ENCODE measurements at regions not wholly inside any gene's neighbourhood (a gene's known extent, or its start where the extent isn't known, plus 50 kb on each side); places are given as distances from the start of the nearest gene placed in this dataset.

DNA sequence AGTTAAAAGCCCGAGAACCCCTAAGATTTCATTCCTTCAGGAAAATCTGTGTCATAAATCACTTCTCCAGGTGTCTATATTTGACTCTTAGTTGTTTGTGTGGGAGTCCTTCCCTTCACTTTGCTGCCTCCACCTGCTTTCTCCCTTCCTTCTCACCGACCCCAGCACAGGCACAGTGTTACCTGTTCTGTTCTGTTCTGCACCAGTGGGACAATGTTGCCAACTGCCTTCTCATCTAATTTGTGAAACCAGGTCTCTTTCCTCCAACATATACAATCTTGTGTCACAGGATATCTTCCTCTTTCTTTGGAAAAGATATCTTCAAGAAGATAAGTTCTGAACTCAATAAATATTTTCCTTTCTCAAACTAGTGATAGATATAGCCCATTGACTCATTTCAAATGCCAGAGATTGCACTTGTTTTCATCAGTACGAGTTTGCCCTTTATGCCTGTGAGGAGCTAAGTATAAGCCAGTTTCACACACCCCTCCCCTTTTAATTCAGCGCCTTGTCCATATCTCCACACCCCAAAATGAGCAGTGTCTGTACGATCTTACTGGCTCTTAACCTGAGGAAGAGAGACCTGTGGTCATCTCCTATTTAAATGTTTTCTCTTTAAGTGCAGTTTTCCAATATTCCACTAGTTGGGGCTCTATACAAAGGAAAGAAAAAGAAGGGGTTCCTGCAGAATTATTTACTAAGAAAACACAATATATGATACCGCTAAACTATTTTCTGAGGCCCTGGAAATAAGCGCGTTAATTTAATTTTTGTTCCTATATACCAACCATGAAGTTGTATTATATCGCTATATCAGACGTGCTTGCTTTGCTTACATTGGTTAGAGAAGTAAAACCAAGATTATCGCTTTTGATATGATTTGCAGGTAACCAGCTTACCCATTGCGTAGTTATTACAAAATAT lies 81.6 kb upstream of the PREP start:
- peak; percentile 38 for DNase-seq

DNA sequence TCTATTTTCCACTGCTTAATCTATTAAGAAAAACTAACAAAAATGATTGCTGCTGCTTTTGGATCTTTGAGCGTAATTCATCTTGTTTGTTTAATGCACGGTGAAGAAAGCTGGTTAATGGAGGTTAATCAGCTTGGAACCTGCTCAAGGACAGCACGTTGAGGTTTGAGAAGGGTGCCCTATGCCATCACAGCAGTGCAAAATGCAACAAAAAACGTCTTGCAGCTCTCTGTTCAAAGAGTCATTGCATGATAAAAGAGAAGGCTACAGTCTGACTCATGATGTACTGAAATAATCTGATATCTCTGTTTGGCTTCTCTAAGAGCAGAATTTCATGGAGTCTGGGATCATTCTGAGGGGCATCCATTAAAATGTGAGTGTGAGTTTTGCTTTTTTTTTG lies 80.6 kb upstream of the PREP start:
- no peak for DNase-seq

DNA sequence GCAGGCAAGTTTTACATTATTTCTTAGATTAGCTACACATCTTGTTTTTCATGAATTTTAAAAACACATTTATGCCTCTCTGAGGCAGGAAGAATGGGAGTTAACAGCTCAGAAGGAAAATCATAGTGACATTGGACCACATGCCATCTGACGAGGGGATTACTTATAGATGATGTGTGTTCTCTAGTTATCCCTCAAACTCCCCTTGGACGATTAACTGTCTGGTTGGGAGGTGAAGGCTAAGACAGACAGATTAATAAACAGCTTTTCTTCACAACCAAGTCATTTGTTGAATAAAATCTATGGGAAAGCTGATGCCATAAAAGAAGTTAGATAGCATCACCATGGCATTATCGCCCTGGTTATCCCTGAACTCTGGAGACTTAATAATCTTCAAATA lies 80.0 kb upstream of the PREP start:
- DNase-seq, result no peak

DNA sequence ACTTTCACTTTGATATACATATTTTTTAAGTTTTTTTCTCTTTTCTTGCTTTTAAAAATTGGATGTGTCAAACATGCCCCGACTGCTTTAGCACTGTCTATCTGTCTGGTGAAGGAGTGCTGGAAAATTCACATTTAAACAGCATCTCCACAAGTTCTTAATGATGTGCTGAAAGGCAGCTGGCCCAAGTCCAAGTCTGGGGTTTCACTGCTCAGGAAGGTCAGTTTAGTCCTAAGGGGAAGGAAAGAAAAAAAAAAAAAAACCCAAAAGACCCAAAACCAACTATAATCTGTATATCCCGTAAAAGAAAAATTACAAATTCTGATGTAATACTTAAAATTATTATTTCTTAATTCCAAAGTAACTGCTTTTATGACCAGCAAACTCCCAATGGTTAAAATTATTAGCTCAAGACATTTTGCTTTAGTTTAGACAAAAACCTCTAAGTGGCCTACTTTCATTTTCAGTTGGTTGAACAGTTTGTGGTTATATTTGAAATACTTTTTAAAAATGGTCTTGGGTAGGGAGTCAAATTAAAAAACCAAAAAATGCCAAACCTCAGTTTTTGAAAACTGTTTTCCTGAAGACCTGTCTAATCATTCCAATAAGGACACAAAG lies 79.5 kb upstream of the PREP start:
- DNase-seq, result peak; percentile 24

DNA sequence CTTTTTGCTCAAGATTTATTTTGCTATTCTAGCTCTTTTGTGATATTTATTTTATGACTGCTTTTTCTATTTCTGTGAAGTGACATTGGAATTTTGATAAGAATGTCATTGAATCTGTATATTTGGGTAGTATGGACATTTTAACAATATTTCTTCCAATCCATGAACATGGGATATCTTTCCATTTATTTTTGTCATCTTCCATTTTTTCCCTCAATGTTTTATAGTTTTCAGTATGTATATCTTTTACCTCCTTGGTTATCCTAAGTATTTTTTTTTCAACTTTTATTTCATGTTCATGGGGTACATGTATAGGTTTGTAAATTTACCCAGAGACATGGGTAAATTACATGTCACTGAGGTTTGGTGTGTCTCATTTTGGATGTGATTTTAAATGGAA lies 74.1 kb upstream of the PREP start:
- DNase-seq, result no peak

DNA sequence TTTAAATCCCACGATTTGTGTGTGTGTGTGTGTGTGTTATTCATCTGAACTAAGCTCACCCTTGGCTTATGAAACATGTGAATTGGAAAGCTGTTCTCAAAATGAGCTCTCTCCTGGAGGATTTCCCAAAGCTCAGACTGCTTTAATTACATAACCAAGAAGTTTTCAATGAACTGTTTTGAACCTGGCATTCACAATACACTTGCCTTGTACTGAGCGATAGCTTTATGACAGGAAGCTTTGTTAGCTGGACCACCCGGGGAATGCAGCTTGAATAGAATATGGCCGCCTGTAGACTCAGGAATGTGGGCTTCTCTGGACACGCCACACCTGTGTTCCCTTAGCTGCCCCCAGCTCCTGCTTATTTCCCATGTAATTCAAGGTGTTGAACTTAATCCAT lies 71.4 kb upstream of the PREP start:
- no peak for DNase-seq

DNA sequence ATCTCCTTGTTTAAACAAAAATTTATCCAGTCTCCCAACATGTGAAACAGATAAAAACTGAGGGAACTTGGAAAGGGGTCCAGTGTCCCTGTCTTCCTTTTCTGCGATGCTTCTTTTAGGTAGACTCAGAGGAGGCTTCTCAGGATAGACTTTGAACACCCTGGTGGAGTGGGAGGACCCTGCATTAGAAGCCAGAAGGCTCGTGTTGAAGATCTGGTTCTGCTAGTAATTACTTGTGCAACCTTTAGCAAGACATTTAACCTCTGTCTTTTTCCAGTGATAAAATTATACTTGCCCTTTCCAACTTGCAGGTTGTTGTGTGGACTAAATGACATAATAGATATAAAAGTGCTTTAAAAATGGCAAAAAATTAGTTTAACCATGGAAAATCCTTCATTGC lies 67.1 kb upstream of the PREP start:
- DNase-seq, result no peak

DNA sequence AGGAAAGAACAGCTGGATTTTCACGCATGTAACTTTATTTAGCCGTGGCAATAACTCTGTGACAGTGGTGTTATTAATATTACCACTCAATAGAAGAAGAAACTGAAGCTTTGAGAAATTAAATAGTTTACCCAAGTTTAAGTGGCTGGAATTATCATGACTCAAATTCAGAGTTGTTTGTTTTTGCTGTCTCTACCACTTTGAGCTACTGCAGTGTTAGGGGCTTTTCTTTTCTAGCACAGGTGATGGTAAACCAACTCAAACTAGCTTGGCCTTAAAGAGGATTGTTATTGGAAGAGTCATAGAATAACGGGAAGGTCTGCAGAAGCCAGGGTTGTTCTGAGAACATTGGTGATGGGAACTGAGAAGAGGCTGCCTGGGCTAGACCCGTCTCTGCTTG lies 66.0 kb upstream of the PREP start:
- no peak for DNase-seq

DNA sequence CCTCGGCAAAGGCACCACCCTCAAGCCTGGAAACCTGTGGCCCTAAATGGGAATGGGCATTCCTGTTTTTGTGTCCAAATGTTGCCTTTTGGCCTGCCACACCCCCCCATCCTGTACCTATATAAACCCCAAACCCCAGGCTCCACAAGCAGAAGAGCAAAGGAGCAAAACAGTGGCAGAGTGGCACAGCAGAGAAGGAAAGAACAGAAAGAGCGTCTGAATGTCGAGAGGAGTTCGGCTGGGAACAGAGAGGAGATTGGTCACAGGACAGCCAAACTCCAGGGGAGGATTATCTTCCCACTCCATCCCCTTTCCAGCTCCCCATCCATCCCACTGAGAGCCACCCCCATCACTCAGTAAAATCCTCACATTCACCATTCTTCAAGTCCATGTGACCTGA lies 58.0 kb upstream of the PREP start:
- DNase-seq, result no peak

DNA sequence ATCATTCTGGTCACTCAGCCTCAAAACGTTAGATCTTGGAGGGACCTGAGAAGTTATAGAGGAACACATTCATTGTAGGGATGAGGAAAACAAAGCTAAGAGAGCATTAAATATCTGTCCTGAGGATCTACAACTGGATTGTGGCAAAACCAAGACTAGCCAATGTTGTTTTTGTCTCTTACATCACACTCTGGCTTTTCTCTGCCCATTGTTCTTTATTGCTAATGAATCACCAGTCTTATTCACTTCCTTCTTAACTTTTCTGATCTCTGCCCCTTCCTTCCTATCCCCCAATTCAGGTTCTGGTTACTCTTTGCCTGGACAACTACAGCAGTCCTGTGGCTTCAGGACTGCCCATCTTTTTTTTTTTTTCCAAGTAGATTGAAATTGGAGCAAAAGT lies 57.0 kb upstream of the PREP start:
- no peak for DNase-seq

DNA sequence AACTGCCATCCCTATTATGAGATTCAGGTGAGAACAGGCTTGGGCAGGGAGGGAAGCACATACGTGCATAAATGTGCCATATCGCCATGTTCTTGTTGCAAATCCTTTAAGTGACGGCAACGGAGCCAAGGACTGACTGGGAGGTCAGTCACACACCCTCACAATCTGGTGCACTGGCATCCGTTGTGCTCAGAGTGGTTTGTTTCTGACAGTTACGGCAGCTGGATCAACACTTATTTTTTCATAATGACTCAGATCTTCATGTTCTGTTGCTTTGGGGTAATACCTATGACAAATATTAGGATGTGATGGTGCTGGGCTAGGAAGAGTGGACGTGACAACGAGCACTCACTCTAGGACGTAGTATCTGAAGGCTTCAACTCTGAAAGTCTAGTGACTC lies 56.2 kb upstream of the PREP start:
- no peak for DNase-seq

DNA sequence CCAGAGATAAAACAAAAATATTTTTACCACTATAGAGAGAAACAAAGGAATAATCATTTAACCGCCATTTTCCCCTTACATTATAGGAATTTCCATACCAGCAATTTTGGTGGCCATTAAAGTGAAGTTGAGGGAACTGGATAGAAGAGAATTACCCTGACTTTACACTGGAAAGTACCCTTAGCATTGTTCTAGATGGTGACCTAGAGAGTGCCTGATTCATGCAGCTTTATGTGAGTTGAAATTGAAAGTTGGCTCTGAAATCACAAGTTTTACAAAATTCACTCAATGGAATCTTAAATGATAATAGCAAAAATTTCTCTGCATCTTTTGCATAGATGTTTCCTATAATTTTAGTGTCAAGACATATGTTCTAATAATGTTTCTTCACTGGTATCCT lies 55.7 kb upstream of the PREP start:
- DNase-seq, result no peak

DNA sequence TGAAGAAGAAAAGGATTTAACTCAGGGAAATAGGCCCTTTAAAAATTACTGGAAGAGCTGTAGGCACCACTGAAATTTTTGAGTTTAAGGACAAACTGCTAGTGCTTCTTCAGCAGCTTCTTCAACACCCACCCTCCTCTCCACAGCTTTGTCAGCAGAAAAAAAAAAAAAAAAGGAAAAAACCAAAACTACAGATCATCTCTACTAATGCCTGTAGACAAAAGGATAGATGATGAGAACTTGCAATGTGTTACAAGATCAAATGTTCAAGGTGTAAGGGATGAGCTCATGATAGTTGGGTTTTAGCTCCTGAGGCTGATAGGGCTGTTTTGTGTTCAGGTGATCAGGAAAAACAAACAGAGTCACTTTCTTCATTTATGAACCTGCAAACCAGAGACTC lies 55.2 kb upstream of the PREP start:
- DNase-seq, result no peak

DNA sequence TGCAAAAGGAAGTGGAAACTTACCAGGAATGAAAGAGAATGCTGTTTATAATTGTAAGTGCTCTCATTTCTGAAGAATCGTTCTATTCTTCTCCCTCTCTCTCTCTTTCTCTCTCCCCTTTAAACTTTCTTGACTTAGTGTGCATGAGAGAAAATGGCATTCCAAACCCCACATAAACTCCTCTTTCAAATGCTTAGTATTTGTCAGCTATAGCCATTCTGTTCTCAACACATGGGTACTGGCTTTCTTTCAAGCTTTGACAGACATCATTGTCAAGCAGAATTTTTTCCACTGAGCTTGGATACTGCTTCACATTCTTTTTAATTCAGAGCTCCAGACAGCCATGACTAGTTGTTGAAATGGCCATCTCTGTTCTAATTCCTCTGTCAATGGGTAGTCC lies 51.1 kb upstream of the PREP start:
- no peak for DNase-seq

DNA sequence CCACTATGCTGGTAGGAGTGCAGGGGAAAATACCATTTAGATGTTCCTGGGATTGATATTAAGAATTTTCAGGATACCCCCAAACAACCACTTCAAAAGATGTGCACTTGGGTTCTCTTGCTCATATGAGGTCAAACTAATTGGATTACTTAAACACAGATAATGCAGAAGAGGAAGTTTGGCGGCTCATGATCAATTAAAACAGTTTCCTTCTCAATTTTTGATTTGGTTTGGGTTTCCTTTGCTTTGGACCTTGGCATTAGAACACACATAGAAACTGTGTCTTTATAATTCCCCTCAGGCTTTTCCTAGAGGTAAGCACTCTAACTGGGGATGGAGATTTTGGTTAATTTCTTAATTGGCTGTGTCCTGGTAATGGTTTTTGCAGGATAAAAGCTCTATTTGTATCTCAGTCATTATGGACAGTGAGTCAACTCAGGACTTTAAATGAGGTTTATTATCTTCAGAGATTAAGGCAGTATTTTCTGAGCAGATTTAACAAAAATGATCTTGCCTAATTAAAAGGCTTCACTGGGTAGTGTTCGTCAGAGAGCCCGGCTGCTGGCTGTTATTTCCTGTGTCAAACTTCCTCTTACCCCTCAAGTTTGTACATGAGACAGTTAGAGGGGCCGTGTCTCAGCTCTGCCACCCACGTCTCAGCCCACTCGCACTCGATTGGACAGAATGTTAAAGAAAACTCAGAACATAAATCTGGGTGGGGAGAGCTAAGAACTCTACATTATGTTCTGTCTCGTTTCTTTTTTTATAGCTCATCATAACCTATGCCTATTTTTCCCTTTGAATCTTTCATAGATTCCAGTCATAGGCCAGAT lies 50.3 kb upstream of the PREP start:
- DNase-seq, result no peak

Data from hindlimb muscle (tissue), 1 donor.